HepG2 (cell line): ENCODE measurements at regions not wholly inside any gene's neighbourhood (a gene's known extent, or its start where the extent isn't known, plus 50 kb on each side); places are given as distances from the start of the nearest gene placed in this dataset.
"Not testable (repeated sequence)": the region's sequence is repeated elsewhere in the genome, so short reads cannot be mapped to it uniquely, and the experiment has no call there.

Experiments
- ATAC-seq: fragments of 200-7000 bp; cut with Tn5 transposase; 3 replicates; pipeline ENCODE4 v1.9.1; 2020; ENCODE audit warnings: mild to moderate bottlenecking, moderate library complexity
- BruUV-seq: library from RNA; stranded (reverse); fragments of 400-500 nt; replicated peaks from 2 replicates; lab custom pipeline; 2021; lab: Mats Ljungman, UMichigan
- CTCF ChIA-PET: fragments of 300-600 bp; formaldehyde crosslinking; extraction: SDS; loops from one replicate; lab custom pipeline; 2021; ENCODE audit warnings: low total read pairs, inconsistent platforms, low intra/inter-chr PET ratio; lab: Yijun Ruan, JAX
- POLR2A ChIA-PET: fragments of 350-600 bp; sonication (Branson Sonifier 250); formaldehyde crosslinking; loops from one replicate; lab custom pipeline; 2020; ENCODE audit warnings: antibody characterized with exemption, inconsistent platforms; lab: Yijun Ruan, JAX
- DNase-seq: peaks from one replicate; pipeline ENCODE4 v3.0.0-alpha.2; 2015; ENCODE audit warnings: low spot score
- FAIRE-seq: peaks from 3 replicates; lab custom pipeline; 2011; peaks lifted over from hg19 to GRCh38; lab: Jason Lieb, UNC
- H2AFZ ChIP-seq: one replicate; pipeline ENCODE4 v1.6.1; 2011; ENCODE audit warnings: low read length, inconsistent platforms
- H3K27ac ChIP-seq: fragments of 300-600 bp; 3 replicates; pipeline ENCODE4 v1.8.0; 2011; ENCODE audit warnings: mixed run types, mild to moderate bottlenecking, mixed read lengths, low read length, inconsistent platforms; ENCODE audit not compliant: insufficient read depth; ENCODE audit errors: extremely low read length
- H3K27me3 ChIP-seq, 2 experiments: fragments of 200-600 bp in 1 of 2; 2 replicates in 1 of 2; 3 replicates in 1 of 2; pipeline versions ENCODE4 v1.6.0 to v1.8.0; 2011; ENCODE audit warnings: low read length in 2 of 2, mild to moderate bottlenecking in 2 of 2, moderate library complexity in 2 of 2, inconsistent platforms in 1 of 2; ENCODE audit not compliant: insufficient read depth in 2 of 2, control insufficient read depth in 1 of 2
- H3K36me3 ChIP-seq, 2 experiments: fragments of 200-600 bp in 1 of 2; replicated peaks in 1 of 2; 2 replicates in 1 of 2; 3 replicates in 1 of 2; pipeline versions ENCODE4 v1.5.1 to v1.8.0; 2011; ENCODE audit warnings: low read length in 2 of 2, inconsistent platforms in 1 of 2; ENCODE audit not compliant: insufficient read depth in 2 of 2, control insufficient read depth in 1 of 2
- H3K4me1 ChIP-seq: 2 replicates; pipeline ENCODE4 v1.5.1; 2012; ENCODE audit warnings: low read length, inconsistent platforms; ENCODE audit not compliant: insufficient read depth
- H3K4me2 ChIP-seq: 2 replicates; pipeline ENCODE4 v1.6.0; 2011; ENCODE audit warnings: low read depth, low read length, inconsistent platforms
- H3K4me3 ChIP-seq, 3 experiments: fragments of 200-600 bp in 1 of 3; sonication (generic), shearing (Covaris generic) in 1 of 3; replicated peaks in 1 of 3; 2 replicates each; pipeline ENCODE4 v1.5.1; 2011 to 2016; ENCODE audit warnings: low read length in 3 of 3, inconsistent platforms in 2 of 3, low read depth in 2 of 3, mild to moderate bottlenecking in 2 of 3, control low read depth in 1 of 3, mixed read lengths in 1 of 3; ENCODE audit not compliant: insufficient read depth in 1 of 3
- H3K79me2 ChIP-seq: one replicate; pipeline ENCODE4 v1.6.1; 2011; ENCODE audit warnings: low read length, inconsistent platforms; ENCODE audit not compliant: insufficient read depth
- H3K9ac ChIP-seq: 2 replicates; pipeline ENCODE4 v1.6.0; 2011; ENCODE audit warnings: mild to moderate bottlenecking, low read depth, low read length, inconsistent platforms; ENCODE audit not compliant: insufficient read depth
- H3K9me3 ChIP-seq: 2 replicates; pipeline ENCODE4 v1.5.1; 2012; ENCODE audit warnings: mild to moderate bottlenecking, low read length
- H4K20me1 ChIP-seq: 2 replicates; pipeline ENCODE4 v1.6.0; 2011; ENCODE audit warnings: inconsistent platforms, mild to moderate bottlenecking, low read length, moderate library complexity; ENCODE audit not compliant: insufficient read depth
- HNRNPK ChIP-seq: fragments of 200-400 bp; formaldehyde crosslinking; IDR thresholded peaks from 2 replicates; pipeline ENCODE4 v1.6.1; 2018; ENCODE audit warnings: low read length, low read depth, moderate library complexity, mild to moderate bottlenecking; ENCODE audit not compliant: poor library complexity, severe bottlenecking
- HNRNPUL1 ChIP-seq: fragments of 200-400 bp; formaldehyde crosslinking; IDR thresholded peaks from 2 replicates; pipeline ENCODE4 v1.6.1; 2017; ENCODE audit warnings: low read depth, mild to moderate bottlenecking, low read length, moderate library complexity
- KLF16 ChIP-seq, 2 experiments: sonication (generic) in 1 of 2; formaldehyde crosslinking in 1 of 2; IDR thresholded peaks; 2 replicates each; pipeline versions ENCODE4 v1.6.1 to v1.8.0; 2016 to 2023; ENCODE audit warnings: missing genetic modification reagents in 2 of 2, missing compliant biosample characterization in 1 of 2
- NKX3-1 ChIP-seq: sonication (generic); formaldehyde crosslinking; IDR thresholded peaks from 2 replicates; pipeline ENCODE4 v1.5.0; 2020; ENCODE audit warnings: missing genetic modification reagents
- PHB2 ChIP-seq: fragments of 450-650 bp; IDR thresholded peaks from 2 replicates; pipeline ENCODE4 v1.6.1; 2018; ENCODE audit not compliant: partially characterized antibody
- PRDM15 ChIP-seq: sonication (generic); formaldehyde crosslinking; IDR thresholded peaks from 2 replicates; pipeline ENCODE4 v1.4.0; 2020; ENCODE audit warnings: missing genetic modification reagents
- TBP ChIP-seq: sonication (generic); formaldehyde crosslinking; IDR thresholded peaks from 2 replicates; pipeline ENCODE4 v1.5.0; 2020; ENCODE audit warnings: missing genetic modification reagents
- TCF12 ChIP-seq, 2 experiments: fragments of 450-650 bp in 1 of 2; sonication (generic) in 1 of 2; formaldehyde crosslinking in 1 of 2; IDR thresholded peaks; 2 replicates each; pipeline versions ENCODE4 v1.6.1 to v1.8.0; 2017 to 2022; ENCODE audit warnings: antibody characterized with exemption in 1 of 2, mild to moderate bottlenecking in 1 of 2, missing genetic modification reagents in 1 of 2, moderate library complexity in 1 of 2
- ZBTB34 ChIP-seq: sonication (generic); formaldehyde crosslinking; IDR thresholded peaks from 2 replicates; pipeline ENCODE4 v1.8.0; 2022; ENCODE audit warnings: mild to moderate bottlenecking, missing genetic modification reagents
- ZIK1 ChIP-seq: sonication (generic); formaldehyde crosslinking; IDR thresholded peaks from 2 replicates; pipeline ENCODE4 v1.5.0; 2020; ENCODE audit warnings: mild to moderate bottlenecking, low read depth, missing genetic modification reagents, borderline replicate concordance
- ZNF768 ChIP-seq: sonication (generic); formaldehyde crosslinking; IDR thresholded peaks from 2 replicates; pipeline ENCODE4 v1.4.0; 2020; ENCODE audit warnings: missing genetic modification reagents
- WGBS: methylation state at CpG from one replicate; pipeline ENCODE4 v1.1.6; 2017; ENCODE audit warnings: low lambda C conversion rate; 5-methylcytosine and 5-hydroxymethylcytosine counted together
- in situ Hi-C: cut with HindIII; loops from 2 replicates; pipeline ENCODE4 v1.10.0; 2017; ENCODE audit warnings: low pct_unique_long_range_greater_than_20kb; ENCODE audit not compliant: extremely low pct_ligation_motif_present
- intact Hi-C: fragments of 100-400 bp; cut with micrococcal nuclease; formaldehyde crosslinking; loops from one replicate; pipeline ENCODE4 v1.10.0; 2022; ENCODE audit not compliant: unreplicated experiment
- TF ChIP-seq, protein P1 (sequence below): sonication (generic); formaldehyde crosslinking; IDR thresholded peaks from 2 replicates; pipeline ENCODE4 v1.5.0; 2020; ENCODE audit warnings: mild to moderate bottlenecking, missing genetic modification reagents, borderline replicate concordance

GRCh38 chr3:193003624-193004023, 86.0 kb upstream of the MB21D2 start:
- H3K4me2 ChIP-seq, H3K27me3 ChIP-seq, ATAC-seq, H3K4me1 ChIP-seq, H3K4me3 ChIP-seq, H2AFZ ChIP-seq, in situ Hi-C loops, DNase-seq, H3K9me3 ChIP-seq, H3K79me2 ChIP-seq, POLR2A ChIA-PET, CTCF ChIA-PET, BruUV-seq, FAIRE-seq, H4K20me1 ChIP-seq, H3K27ac ChIP-seq, H3K36me3 ChIP-seq, intact Hi-C loops, H3K9ac ChIP-seq: not testable (repeated sequence)
- WGBS: 0% methylated on average over 1 of the region's 1 CpG

- Histone ChIP-seq H3K9ac (no peak overlapping the region), H3K27ac (no peak overlapping the region), H3K27me3 (no peaks in the 10 kb centered on the region), H2AFZ (no peak overlapping the region), H3K79me2 (no peaks in the 10 kb centered on the region), H4K20me1 (no peaks in the 10 kb centered on the region), H3K4me2 (no peak overlapping the region), H3K4me1 (no peaks in the 10 kb centered on the region), H3K4me3 (no peak overlapping the region), H3K9me3 (no peaks in the 10 kb centered on the region), H3K36me3 (no peaks in the 10 kb centered on the region)
- POLR2A ChIA-PET: no interaction called here
- FAIRE-seq: no peak
- BruUV-seq: no TSS peak
- 0% methylated on average over 1 of the region's 1 CpG for WGBS
- no peak for DNase-seq
- no peak for ATAC-seq
- in situ Hi-C loops: no loop called here
- intact Hi-C loops: no loop called here
- CTCF ChIA-PET: no interaction called here
- no peak for TF ChIP-seq TCF12 (IDR thresholded peaks at IDR 0.05)
- TF ChIP-seq TCF12 (CRISPR knock-in tag; IDR thresholded peaks at IDR 0.05): no peak
- TF ChIP-seq HNRNPUL1: no peak
- TF ChIP-seq ZIK1 (CRISPR knock-in tag): no peak
- no peak for TF ChIP-seq ZBTB34 (CRISPR knock-in tag)
- TF ChIP-seq KLF16 (CRISPR knock-in tag; IDR thresholded peaks at IDR 0.05): no peak
- TF ChIP-seq, protein P1, sequence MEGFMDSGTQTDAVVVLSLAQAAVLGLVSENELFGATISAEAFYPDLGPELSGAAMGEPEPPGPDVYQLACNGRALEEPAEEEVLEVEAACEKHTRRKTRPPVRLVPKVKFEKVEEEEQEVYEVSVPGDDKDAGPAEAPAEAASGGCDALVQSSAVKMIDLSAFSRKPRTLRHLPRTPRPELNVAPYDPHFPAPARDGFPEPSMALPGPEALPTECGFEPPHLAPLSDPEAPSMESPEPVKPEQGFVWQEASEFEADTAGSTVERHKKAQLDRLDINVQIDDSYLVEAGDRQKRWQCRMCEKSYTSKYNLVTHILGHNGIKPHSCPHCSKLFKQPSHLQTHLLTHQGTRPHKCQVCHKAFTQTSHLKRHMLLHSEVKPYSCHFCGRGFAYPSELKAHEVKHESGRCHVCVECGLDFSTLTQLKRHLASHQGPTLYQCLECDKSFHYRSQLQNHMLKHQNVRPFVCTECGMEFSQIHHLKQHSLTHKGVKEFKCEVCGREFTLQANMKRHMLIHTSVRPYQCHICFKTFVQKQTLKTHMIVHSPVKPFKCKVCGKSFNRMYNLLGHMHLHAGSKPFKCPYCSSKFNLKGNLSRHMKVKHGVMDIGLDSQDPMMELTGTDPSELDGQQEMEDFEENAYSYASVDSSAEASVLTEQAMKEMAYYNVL (CRISPR knock-in tag): no peak
- no peak for TF ChIP-seq HNRNPK
- TF ChIP-seq ZNF768 (CRISPR knock-in tag): no peak
- TF ChIP-seq PHB2: no peak
- no peak for TF ChIP-seq PRDM15
- no peak for TF ChIP-seq NKX3-1 (CRISPR knock-in tag)
- TF ChIP-seq TBP: no peak
Measured at GRCh38 chr3:193008654-193009053, 91.0 kb upstream of the MB21D2 start.
